Activated T-cell treated with anti-CD3 and anti-CD28 coated beads, Interleukin-2, amount 50 U/mL, for 4 hours (primary cell): ENCODE measurements at regions not wholly inside any gene's neighbourhood (a gene's known extent, or its start where the extent isn't known, plus 50 kb on each side); places are given as distances from the start of the nearest gene placed in this dataset.

Experiments
- ATAC-seq, 2 donors: fragments of 200-7000 bp; cut with Tn5 transposase; one replicate each; pipeline ENCODE4 v1.10.0; 2021
- DNase-seq: peaks from one replicate; pipeline ENCODE4 v3.0.0-alpha.2; 2020
- H3K27me3 Mint-ChIP-seq: one replicate; pipeline ENCODE4 v1.8.0; 2021; ENCODE audit warnings: low read depth, mixed read lengths
- H3K36me3 Mint-ChIP-seq: one replicate; pipeline ENCODE4 v1.8.0; 2022; ENCODE audit warnings: mixed read lengths; ENCODE audit not compliant: insufficient read depth
- H3K4me1 Mint-ChIP-seq: one replicate; pipeline ENCODE4 v1.8.0; 2021; ENCODE audit warnings: low read depth, mixed read lengths
- H3K4me3 Mint-ChIP-seq: one replicate; pipeline ENCODE4 v1.8.0; 2021; ENCODE audit warnings: mild to moderate bottlenecking, moderate library complexity, mixed read lengths
- H3K9me3 Mint-ChIP-seq: one replicate; pipeline ENCODE4 v1.8.0; 2021; ENCODE audit warnings: mixed read lengths

GRCh38 chr22:27197618-27198017 is 540.2 kb downstream of the MIAT start:
- DNase-seq = no peak
- Mint-ChIP-seq H3K36me3 (no peaks in the 10 kb centered on the region), H3K4me3 (no peak overlapping the region), H3K4me1 (no peaks in the 10 kb centered on the region), H3K27me3 (peaks cover 19% of the 10 kb centered on the region), H3K9me3 (peaks cover 5% of the 10 kb centered on the region)
- no peak for ATAC-seq

DNA sequence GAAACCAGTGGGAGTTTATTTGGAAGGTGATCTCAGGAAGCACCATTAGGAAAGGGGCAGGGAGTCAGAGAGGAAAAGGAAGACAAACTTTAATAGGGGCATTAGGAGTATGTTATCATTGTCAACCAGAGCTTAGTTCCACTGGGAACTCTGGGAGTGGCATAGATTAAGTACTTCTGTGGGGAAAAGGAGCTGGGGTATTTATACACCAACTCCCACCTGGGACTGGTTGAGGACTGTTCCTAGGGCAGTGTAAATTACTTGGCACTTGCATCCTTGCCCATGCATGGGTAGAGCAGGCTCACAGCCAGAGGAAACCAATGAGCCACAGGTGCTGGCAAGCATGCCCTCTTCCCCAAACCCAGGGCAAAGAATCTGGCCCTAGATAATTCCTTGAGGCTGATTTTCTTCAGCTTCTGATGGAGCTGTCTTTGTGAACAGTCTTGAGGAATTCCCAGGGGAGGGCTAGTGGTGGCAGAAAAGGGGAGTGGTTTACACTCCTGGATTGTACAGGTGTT is 541.2 kb downstream of the MIAT start:
- no peak overlapping the region for H3K4me3 Mint-ChIP-seq
- H3K9me3 Mint-ChIP-seq = peaks cover 5% of the 10 kb centered on the region
- no peaks in the 10 kb centered on the region for H3K36me3 Mint-ChIP-seq
- H3K4me1 Mint-ChIP-seq = no peaks in the 10 kb centered on the region
- DNase-seq (no peak), ATAC-seq (no peak)
- peaks cover 21% of the 10 kb centered on the region for H3K27me3 Mint-ChIP-seq

GRCh38 chr22:27199354-27199753 is 542.0 kb downstream of the MIAT start:
- ATAC-seq (no peak), DNase-seq (no peak)
- H3K27me3 Mint-ChIP-seq = peaks cover 16% of the 10 kb centered on the region
- H3K4me3 Mint-ChIP-seq = no peak overlapping the region
- H3K4me1 Mint-ChIP-seq = no peaks in the 10 kb centered on the region
- H3K9me3 Mint-ChIP-seq = peaks cover 5% of the 10 kb centered on the region
- H3K36me3 Mint-ChIP-seq = no peaks in the 10 kb centered on the region

- no peak for DNase-seq
- H3K36me3 Mint-ChIP-seq = no peaks in the 10 kb centered on the region
- H3K4me1 Mint-ChIP-seq = no peaks in the 10 kb centered on the region
- peaks cover 5% of the 10 kb centered on the region for H3K9me3 Mint-ChIP-seq
- no peak for ATAC-seq
- H3K27me3 Mint-ChIP-seq = peaks cover 11% of the 10 kb centered on the region
- H3K4me3 Mint-ChIP-seq = no peak overlapping the region
Observed at GRCh38 chr22:27201276-27201675, 543.9 kb downstream of the MIAT start.

- H3K4me3 Mint-ChIP-seq = no peak overlapping the region
- DNase-seq (no peak), ATAC-seq (no peak)
- H3K4me1 Mint-ChIP-seq = no peaks in the 10 kb centered on the region
- H3K36me3 Mint-ChIP-seq = no peaks in the 10 kb centered on the region
- H3K9me3 Mint-ChIP-seq = peaks cover 5% of the 10 kb centered on the region
- peaks cover 10% of the 10 kb centered on the region for H3K27me3 Mint-ChIP-seq
Observed at GRCh38 chr22:27201741-27202140, 544.4 kb downstream of the MIAT start.

- ATAC-seq (no peak), DNase-seq (no peak)
- Mint-ChIP-seq H3K4me1 (no peaks in the 10 kb centered on the region), H3K27me3 (peaks cover 9% of the 10 kb centered on the region), H3K36me3 (no peaks in the 10 kb centered on the region), H3K9me3 (no peaks in the 10 kb centered on the region), H3K4me3 (no peak overlapping the region)
Observed at GRCh38 chr22:27203276-27203660, 545.9 kb downstream of the MIAT start.

- no peaks in the 10 kb centered on the region for H3K4me1 Mint-ChIP-seq
- no peaks in the 10 kb centered on the region for H3K36me3 Mint-ChIP-seq
- peaks cover 9% of the 10 kb centered on the region for H3K27me3 Mint-ChIP-seq
- H3K4me3 Mint-ChIP-seq = no peak overlapping the region
- no peaks in the 10 kb centered on the region for H3K9me3 Mint-ChIP-seq
- ATAC-seq (no peak), DNase-seq (no peak)
Observed at GRCh38 chr22:27204280-27204679, 546.9 kb downstream of the MIAT start.

GRCh38 chr22:27204817-27205216 is 547.4 kb downstream of the MIAT start:
- H3K9me3 Mint-ChIP-seq = no peaks in the 10 kb centered on the region

GRCh38 chr22:27205492-27206373 is 548.3 kb downstream of the MIAT start:
- H3K27me3 Mint-ChIP-seq = peaks cover 5% of the 10 kb centered on the region
- DNase-seq (no peak), ATAC-seq (no peak)
- no peaks in the 10 kb centered on the region for H3K4me1 Mint-ChIP-seq
- H3K36me3 Mint-ChIP-seq = no peaks in the 10 kb centered on the region
- H3K4me3 Mint-ChIP-seq = no peak overlapping the region
- no peaks in the 10 kb centered on the region for H3K9me3 Mint-ChIP-seq

More at GRCh38 chr22:27204817-27205216, 547.4 kb downstream of the MIAT start:
- Mint-ChIP-seq H3K4me3 (no peak overlapping the region), H3K27me3 (peaks cover 9% of the 10 kb centered on the region), H3K36me3 (no peaks in the 10 kb centered on the region), H3K4me1 (no peaks in the 10 kb centered on the region)
- DNase-seq = no peak
- ATAC-seq = no peak

DNA sequence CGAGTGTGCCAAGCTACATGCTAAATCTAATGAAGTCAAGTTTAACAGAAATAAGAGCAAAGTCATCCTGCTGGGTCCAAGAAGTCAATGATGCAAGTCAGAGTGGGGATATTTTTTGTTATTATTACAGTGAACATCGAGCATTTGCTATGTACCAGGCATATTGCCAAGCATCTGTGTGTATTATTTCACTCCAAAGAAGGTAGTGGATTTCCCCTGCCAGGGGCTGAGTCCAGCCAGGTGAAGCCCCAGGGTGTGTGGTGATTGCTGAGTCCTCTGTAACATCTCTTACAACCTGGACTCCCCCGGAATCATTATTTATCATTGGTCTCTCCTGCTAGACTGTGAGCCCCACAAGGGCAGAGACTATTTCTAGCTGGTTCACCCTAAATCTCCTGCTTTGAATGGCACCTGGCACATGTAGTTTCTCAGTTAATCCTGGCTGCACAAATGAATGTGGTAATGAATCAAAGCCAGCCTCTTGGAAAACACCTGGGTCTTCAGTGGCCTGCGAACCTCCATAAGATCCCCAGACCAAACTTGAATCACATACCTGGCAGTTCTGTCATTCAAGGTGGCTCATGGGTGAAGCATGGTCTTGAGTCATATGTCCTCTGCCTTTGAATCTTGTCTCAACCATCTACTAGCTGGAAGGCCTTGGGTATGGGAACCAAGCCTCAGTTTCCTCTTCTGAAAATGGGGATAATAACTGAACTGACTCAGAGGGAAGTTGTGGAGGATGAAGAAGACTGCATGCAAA is 549.2 kb downstream of the MIAT start:
- H3K4me3 Mint-ChIP-seq = no peak overlapping the region
- no peaks in the 10 kb centered on the region for H3K9me3 Mint-ChIP-seq
- ATAC-seq (no peak), DNase-seq (no peak)
- H3K27me3 Mint-ChIP-seq = peaks cover 1% of the 10 kb centered on the region
- no peaks in the 10 kb centered on the region for H3K36me3 Mint-ChIP-seq
- H3K4me1 Mint-ChIP-seq = no peaks in the 10 kb centered on the region

GRCh38 chr22:27207266-27207665 is 549.9 kb downstream of the MIAT start:
- Mint-ChIP-seq H3K36me3 (no peaks in the 10 kb centered on the region), H3K4me3 (no peak overlapping the region), H3K27me3 (peaks cover 3% of the 10 kb centered on the region), H3K9me3 (no peaks in the 10 kb centered on the region), H3K4me1 (no peaks in the 10 kb centered on the region)
- ATAC-seq = no peak
- DNase-seq = no peak

- Mint-ChIP-seq H3K36me3 (no peaks in the 10 kb centered on the region), H3K4me3 (no peak overlapping the region), H3K27me3 (peaks cover 7% of the 10 kb centered on the region), H3K4me1 (no peaks in the 10 kb centered on the region), H3K9me3 (no peaks in the 10 kb centered on the region)
- no peak for ATAC-seq
- DNase-seq = no peak
Observed at GRCh38 chr22:27207907-27208306, 550.5 kb downstream of the MIAT start.

DNA sequence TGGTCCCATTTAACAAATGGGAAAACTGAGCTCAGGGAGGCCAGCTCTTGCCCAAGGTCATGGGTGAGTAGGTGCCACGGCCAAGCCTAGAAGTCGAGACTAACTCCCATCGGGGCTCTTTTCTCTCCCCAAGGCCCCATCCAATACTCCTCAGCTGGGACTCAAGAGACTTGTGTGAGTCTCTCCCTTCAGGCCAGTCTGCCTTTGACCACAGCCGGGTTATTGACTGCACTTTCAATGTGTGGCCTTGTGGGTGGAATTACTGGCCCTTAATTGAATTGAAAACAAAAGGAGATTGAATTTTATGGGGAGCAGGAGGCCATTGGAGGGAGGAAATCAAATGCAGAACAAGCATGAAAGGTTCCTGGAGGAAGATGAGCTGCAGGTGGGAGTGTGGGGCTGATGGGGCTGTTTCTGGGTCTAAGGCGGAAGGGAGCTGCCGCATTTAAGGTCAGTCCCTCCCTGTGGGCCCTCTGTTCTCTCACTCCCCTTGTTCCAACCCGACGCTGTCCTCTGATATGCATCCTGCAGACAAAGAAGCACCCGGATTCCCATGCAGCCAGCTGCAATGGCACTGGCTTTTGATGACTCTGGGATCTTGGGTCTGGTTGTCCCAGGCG is 552.8 kb downstream of the MIAT start:
- H3K4me3 Mint-ChIP-seq = no peak overlapping the region
- H3K36me3 Mint-ChIP-seq = no peaks in the 10 kb centered on the region
- H3K27me3 Mint-ChIP-seq = peaks cover 11% of the 10 kb centered on the region
- H3K9me3 Mint-ChIP-seq = no peaks in the 10 kb centered on the region
- ATAC-seq (no peak), DNase-seq (no peak)
- H3K4me1 Mint-ChIP-seq = no peaks in the 10 kb centered on the region

GRCh38 chr22:27212102-27212501 is 554.7 kb downstream of the MIAT start:
- no peaks in the 10 kb centered on the region for H3K4me1 Mint-ChIP-seq
- no peaks in the 10 kb centered on the region for H3K36me3 Mint-ChIP-seq
- ATAC-seq = no peak
- no peak for DNase-seq
- H3K9me3 Mint-ChIP-seq = no peaks in the 10 kb centered on the region
- peaks cover 14% of the 10 kb centered on the region for H3K27me3 Mint-ChIP-seq
- H3K4me3 Mint-ChIP-seq = no peak overlapping the region
